GM18520 (cell line): ENCODE measurements at regions not wholly inside any gene's neighbourhood (a gene's known extent, or its start where the extent isn't known, plus 50 kb on each side); places are given as distances from the start of the nearest gene placed in this dataset.

ENCODE experiments used
- ATAC-seq: cut with Tn5 transposase; IDR thresholded peaks from one replicate; pipeline ENCODE4 v1.9.1; 2021; ENCODE audit not compliant: unreplicated experiment

- no peak for ATAC-seq
Observed at GRCh38 chr1:239725933-239726332, 339.6 kb downstream of the CHRM3 start.

GRCh38 chr1:239730378-239730777, 344.0 kb downstream of the CHRM3 start:
- no peak for ATAC-seq

GRCh38 chr1:239731082-239731748, 344.8 kb downstream of the CHRM3 start:
- no peak for ATAC-seq

- ATAC-seq: no peak
Observed at GRCh38 chr1:239732770-239733169, 346.4 kb downstream of the CHRM3 start.

- ATAC-seq: no peak
Observed at GRCh38 chr1:239733995-239734394, 347.6 kb downstream of the CHRM3 start.

- no peak for ATAC-seq
Observed at GRCh38 chr1:239735111-239735510, 348.7 kb downstream of the CHRM3 start.

- ATAC-seq: no peak
Observed at GRCh38 chr1:239736479-239736878, 350.1 kb downstream of the CHRM3 start.

GRCh38 chr1:239739375-239739774, 352.3 kb upstream of the FMN2 start:
- no peak for ATAC-seq

GRCh38 chr1:239739919-239740318, 351.8 kb upstream of the FMN2 start:
- ATAC-seq: no peak

GRCh38 chr1:239742416-239743109, 349.1 kb upstream of the FMN2 start:
- ATAC-seq: no peak

- ATAC-seq: no peak
Observed at GRCh38 chr1:239744851-239745250, 346.8 kb upstream of the FMN2 start.

GRCh38 chr1:239755107-239755912, 336.4 kb upstream of the FMN2 start:
- no peak for ATAC-seq

GRCh38 chr1:239757716-239758115, 334.0 kb upstream of the FMN2 start:
- no peak for ATAC-seq

- ATAC-seq: no peak
Observed at GRCh38 chr1:239758756-239759155, 332.9 kb upstream of the FMN2 start.

- ATAC-seq: no peak
Observed at GRCh38 chr1:239761509-239761908, 330.2 kb upstream of the FMN2 start.

GRCh38 chr1:239763850-239764249, 327.8 kb upstream of the FMN2 start:
- ATAC-seq: no peak

- no peak for ATAC-seq
Observed at GRCh38 chr1:239764546-239764945, 327.1 kb upstream of the FMN2 start.

GRCh38 chr1:239765163-239765562, 326.5 kb upstream of the FMN2 start:
- ATAC-seq: no peak

- ATAC-seq: no peak
Observed at GRCh38 chr1:239771550-239771949, 320.1 kb upstream of the FMN2 start.

- no peak for ATAC-seq
Observed at GRCh38 chr1:239772446-239772845, 319.2 kb upstream of the FMN2 start.

- ATAC-seq: no peak
Observed at GRCh38 chr1:239775466-239775865, 316.2 kb upstream of the FMN2 start.
